Astrocyte of the spinal cord (primary cell): ENCODE measurements at regions not wholly inside any gene's neighbourhood (a gene's known extent, or its start where the extent isn't known, plus 50 kb on each side); places are given as distances from the start of the nearest gene placed in this dataset.

Experiments used
- DNase-seq: peaks from one replicate; pipeline ENCODE4 v3.0.0; 2011; ENCODE audit warnings: low read depth, low spot score
- H3K4me3 ChIP-seq: 2 replicates; pipeline ENCODE4 v1.5.1; 2011; ENCODE audit warnings: low read depth, mild to moderate bottlenecking, low read length, moderate library complexity
- in situ Hi-C: cut with HindIII; loops from 2 replicates; pipeline ENCODE4 v1.10.0; 2017; ENCODE audit warnings: low sequenced_read_pairs
- TF ChIP-seq, protein P1 (sequence below): IDR thresholded peaks from 2 replicates; pipeline ENCODE4 v1.5.1; 2012; ENCODE audit warnings: low read depth, mild to moderate bottlenecking, low read length, inconsistent platforms

DNA sequence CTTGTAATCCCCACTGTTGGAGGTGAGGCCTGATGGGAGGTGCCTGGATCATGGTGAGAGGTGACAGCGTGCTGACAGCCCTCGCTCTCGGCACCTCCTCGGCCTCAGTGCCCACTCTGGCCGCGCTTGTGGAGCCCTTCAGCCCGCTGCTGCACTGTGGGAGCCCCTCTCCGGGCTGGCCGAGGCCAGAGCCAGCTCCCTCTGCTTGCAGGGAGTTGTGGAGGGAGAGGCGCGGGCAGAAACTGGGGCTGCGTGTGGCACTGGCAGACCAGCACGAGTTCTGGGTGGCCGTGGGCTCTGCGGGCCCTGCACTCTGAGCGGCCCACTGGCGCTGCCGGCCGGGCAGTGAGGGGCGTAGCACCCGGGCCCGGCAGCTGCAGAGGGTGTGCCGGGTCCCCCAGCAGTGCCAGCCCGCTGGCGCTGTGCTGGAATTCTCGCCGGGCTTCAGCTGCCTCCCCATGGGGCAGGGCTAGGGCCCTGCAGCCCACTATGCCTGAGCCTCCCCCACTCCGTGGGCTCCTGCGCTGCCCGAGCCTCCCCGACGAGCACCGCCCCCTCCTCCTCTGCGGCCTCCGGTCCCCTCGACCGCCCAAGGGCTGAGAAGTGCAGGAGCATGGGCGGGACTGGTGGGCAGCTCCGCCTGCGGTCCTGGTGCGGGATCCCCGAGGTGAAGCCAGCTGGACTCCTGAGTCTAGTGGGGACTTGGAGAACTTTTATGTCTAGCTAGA is 197.1 kb downstream of the SPP2 start:
- TF ChIP-seq, protein P1, sequence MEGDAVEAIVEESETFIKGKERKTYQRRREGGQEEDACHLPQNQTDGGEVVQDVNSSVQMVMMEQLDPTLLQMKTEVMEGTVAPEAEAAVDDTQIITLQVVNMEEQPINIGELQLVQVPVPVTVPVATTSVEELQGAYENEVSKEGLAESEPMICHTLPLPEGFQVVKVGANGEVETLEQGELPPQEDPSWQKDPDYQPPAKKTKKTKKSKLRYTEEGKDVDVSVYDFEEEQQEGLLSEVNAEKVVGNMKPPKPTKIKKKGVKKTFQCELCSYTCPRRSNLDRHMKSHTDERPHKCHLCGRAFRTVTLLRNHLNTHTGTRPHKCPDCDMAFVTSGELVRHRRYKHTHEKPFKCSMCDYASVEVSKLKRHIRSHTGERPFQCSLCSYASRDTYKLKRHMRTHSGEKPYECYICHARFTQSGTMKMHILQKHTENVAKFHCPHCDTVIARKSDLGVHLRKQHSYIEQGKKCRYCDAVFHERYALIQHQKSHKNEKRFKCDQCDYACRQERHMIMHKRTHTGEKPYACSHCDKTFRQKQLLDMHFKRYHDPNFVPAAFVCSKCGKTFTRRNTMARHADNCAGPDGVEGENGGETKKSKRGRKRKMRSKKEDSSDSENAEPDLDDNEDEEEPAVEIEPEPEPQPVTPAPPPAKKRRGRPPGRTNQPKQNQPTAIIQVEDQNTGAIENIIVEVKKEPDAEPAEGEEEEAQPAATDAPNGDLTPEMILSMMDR: no peak
- no peak overlapping the region for H3K4me3 ChIP-seq
- in situ Hi-C loops: no loop called here
- DNase-seq: no peak

DNA sequence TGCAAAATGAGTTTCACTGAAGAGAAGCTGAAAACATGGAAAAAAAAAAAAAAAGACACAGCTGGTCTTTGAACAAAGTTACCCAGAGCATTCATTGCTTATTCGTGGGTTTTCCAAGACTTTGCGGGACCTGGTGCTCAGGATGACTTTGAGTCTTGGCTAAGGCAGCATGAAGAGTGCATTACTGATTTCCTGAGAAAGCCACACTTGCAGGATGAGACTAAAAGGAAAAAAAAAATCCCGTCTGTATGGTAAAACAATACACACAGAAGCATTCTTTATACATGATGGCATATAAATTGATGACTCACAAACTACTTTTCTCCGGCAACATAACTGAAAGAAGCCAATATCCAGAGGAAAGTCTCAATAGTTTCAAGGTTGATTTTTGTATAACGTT is 195.4 kb downstream of the SPP2 start:
- in situ Hi-C loops: no loop called here
- H3K4me3 ChIP-seq: no peak overlapping the region
- TF ChIP-seq, protein P1: no peak
- peak; percentile 95 for DNase-seq

DNA sequence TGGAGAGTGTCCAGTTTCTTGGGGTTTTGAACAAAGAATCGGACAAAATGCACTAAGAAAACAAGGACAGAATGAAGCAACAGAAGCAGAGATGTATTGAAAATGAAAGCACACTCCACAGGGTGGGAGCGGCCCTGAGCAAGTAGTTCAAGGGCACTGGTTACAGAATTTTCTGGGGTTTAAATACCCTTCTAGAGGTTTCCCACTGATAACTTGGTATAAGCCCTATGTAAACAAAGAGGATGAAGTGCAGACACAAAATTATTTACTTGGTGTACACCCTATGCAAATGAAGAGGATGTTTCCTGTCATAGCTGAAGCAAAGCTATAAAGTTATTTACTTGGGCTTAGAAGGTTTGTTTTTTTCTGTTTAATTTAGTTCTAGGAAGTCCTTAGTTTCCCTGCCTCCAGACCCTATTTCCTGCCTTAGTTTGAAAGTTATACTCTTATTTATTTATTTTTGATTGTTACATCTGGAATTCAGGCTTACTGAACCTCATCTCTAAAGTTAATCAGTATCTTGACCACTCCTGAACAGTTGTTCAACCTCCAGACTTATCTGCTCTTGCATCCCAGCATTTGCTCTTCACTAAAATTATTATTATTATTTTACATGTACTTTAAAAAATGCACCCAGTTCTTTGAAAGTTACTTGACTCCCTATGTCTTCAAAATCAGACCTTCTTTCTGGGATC is 193.5 kb downstream of the SPP2 start:
- in situ Hi-C loops: no loop called here
- TF ChIP-seq, protein P1: no peak
- DNase-seq: peak; percentile 77
- H3K4me3 ChIP-seq: no peak overlapping the region

DNA sequence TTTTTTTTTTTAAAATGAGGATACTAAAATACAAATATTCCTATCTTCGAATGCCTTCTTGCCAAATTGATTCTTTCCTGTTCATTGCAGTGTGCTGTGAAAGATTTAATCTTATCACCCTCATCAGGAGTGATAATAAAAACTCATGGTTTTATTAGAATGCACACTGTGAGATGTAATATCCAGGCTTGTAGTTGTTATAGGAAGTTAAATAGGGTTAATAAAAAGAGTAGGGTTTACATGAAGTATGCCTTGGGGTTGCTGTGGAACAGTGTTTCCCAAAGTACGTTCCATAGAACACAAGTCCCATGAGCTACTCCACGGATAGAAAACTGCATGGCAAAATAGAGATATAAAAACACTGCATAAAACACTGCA is 191.9 kb downstream of the SPP2 start:
- in situ Hi-C loops: no loop called here
- DNase-seq: no peak
- no peak overlapping the region for H3K4me3 ChIP-seq
- TF ChIP-seq, protein P1: no peak

DNA sequence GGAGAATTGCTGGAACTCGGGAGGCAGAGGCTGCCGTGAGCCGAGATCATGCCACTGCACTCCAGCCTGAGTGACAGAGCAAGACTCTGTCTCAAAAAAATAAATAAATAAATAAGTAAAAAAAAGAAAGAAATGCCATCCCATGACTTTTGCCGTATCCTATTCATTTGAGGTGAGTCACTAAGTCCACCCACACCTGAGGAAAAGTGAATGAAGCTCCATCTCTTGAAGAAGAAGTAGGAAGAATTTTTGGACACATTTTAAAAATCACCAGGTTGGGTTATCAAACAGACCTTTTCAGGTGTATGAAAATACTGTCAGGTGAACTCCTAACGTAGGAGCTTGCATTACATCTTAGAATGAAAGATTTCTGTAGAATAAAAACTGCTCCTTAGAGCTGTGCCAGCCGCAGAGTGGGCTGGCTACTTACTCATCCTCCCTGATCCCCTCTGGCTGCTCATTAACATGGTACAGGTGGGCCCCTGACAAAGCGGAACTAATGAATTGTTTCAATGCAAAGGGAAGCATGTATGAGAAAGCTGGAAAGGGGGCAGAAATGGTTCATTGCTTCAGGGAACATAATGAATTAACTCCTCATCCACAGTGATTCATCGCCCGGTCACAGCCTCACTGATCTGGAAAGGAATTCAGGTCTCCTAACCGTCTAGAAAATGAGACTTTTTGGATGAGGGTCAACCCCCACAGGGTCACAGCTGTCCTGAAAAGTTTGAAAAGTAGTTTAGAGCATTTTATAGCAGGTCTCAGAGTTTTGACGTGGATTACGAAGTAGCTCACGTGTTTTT is 191.4 kb downstream of the SPP2 start:
- in situ Hi-C loops: no loop called here
- TF ChIP-seq, protein P1: no peak
- peak; percentile 92 for DNase-seq
- no peak overlapping the region for H3K4me3 ChIP-seq

DNA sequence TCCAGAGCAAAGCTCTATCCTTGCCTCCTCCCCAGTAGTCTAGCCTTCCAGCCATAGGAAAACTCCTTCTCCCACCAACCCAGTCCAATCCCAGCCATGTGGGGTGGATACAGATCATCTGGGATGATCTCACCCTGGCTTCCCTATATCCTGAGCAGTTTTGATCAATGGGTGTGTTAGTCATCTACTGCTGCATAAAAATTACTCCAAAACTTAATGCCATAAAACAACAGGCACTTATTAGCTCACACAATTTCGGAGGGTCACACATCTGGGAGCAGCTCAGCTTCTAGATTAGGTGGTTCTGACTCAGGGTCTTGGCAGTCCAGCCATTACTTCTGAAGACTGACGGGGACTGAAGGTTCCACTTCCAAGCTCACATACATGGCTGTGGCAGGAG is 190.4 kb downstream of the SPP2 start:
- in situ Hi-C loops: no loop called here
- DNase-seq: peak; percentile 94
- H3K4me3 ChIP-seq: no peak overlapping the region
- TF ChIP-seq, protein P1: no peak
